Renal cortex interstitium (tissue), 11 donors: ENCODE measurements at regions not wholly inside any gene's neighbourhood (a gene's known extent, or its start where the extent isn't known, plus 50 kb on each side); places are given as distances from the start of the nearest gene placed in this dataset.

ENCODE experiments used
- DNase-seq, 11 donors: peaks; one replicate each; pipeline ENCODE4 v3.0.0-alpha.2; 2013; ENCODE audit warnings: low read depth in 9 of 11, low spot score in 4 of 11; ENCODE audit errors: extremely low read depth in 1 of 11

- DNase-seq, result no peak
Measured at GRCh38 chr3:107428051-107428858, 51.0 kb downstream of the CCDC54 start.

- DNase-seq, result peak in 9 of 11 donors; percentile 56 to 80 (median 68)
Measured at GRCh38 chr3:107429320-107430181, 52.3 kb downstream of the CCDC54 start.

- no peak for DNase-seq
Measured at GRCh38 chr3:107430214-107430995, 53.2 kb downstream of the CCDC54 start.

- DNase-seq, result peak in 3 of 11 donors; percentile 13 to 44 (median 31)
Measured at GRCh38 chr3:107430996-107431245, 53.7 kb downstream of the CCDC54 start.

DNA sequence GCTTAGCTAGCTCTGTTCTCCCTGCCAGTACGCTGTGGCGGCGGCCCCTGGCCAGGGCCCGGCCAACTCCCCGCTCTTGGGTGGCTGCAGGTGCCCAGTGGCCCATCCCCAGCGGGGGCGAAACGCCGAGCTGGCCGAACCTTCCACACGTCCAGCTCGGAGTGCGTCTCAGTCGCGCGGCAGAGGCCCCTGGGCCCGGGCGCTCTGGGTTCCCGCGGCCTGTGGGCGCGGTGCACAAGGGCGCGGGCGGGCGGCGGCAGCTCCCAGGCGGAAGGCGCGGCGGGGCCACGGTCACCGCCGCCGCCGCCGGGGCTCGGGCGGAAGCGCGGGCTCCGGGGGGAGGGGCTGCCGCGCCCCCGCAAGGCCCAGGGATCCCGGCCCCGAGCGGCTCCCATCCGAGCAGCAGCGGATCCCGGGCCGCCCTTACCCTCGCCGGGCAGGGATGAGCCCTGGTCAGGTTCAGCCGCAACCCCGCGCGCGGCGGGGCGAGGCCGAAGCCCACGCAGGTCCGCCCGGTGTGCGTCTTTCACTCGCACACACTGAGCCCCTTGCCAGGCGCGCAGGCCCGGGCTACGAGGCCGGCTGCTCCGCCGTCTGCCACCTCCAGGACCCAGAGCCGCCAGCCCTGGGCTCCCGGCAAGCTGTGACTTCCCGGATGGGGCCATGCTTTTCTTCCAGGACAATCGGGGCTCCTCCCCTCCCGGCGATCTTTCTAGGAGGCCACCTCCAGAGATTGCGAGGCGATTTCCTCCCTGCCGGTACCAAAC lies 54.2 kb downstream of the CCDC54 start:
- DNase-seq, result peak in 6 of 11 donors; percentile 34 to 61 (median 56)

- DNase-seq, result peak in 1 of 11 donors; percentile 22
Measured at GRCh38 chr3:107432013-107432515, 54.8 kb downstream of the CCDC54 start.

- peak in 1 of 11 donors; percentile 3 for DNase-seq
Measured at GRCh38 chr3:107432646-107433045, 55.4 kb downstream of the CCDC54 start.

DNA sequence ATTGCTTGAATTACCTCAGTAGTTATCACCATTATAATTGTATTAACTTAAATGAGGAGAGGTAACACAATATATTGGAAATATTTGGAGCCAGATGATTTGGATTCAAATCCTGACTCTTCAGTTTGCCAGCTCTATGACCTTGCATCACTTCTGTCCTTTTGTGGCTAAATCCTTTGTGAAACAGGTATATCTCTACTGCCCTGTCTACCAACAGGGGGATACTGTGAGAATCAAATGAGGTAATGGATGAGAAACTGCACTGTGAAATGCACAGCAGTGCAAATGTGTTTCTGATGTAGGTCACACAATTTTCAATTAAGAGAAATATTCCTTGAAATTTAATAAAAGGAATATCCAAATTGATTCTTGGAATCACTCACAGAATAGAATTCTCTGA lies 58.8 kb downstream of the CCDC54 start:
- no peak for DNase-seq

GRCh38 chr3:107438671-107439070 lies 61.4 kb downstream of the CCDC54 start:
- DNase-seq, result no peak

DNA sequence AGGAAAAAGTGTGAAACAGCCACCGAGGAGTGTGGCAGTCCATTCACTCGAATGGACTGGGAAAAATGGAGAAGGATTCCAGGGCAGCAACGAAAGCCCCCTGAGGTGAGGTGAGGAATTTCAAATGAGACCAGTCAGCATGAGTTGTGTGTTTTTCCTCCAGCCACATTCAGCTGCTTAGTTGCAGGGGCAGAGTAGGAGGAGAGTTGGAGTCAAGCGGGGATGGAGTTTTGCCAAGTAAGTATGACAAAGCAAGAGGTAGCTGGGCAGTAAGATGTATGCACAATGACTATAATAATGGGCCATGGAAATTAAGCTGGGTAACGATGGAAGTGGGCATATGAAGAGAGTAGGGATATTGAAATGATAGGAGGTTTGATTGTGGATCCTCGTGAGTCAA lies 64.4 kb downstream of the CCDC54 start:
- no peak for DNase-seq

GRCh38 chr3:107443461-107443860 lies 66.2 kb downstream of the CCDC54 start:
- DNase-seq, result no peak

GRCh38 chr3:107446706-107447105 lies 69.5 kb downstream of the CCDC54 start:
- DNase-seq, result no peak

DNA sequence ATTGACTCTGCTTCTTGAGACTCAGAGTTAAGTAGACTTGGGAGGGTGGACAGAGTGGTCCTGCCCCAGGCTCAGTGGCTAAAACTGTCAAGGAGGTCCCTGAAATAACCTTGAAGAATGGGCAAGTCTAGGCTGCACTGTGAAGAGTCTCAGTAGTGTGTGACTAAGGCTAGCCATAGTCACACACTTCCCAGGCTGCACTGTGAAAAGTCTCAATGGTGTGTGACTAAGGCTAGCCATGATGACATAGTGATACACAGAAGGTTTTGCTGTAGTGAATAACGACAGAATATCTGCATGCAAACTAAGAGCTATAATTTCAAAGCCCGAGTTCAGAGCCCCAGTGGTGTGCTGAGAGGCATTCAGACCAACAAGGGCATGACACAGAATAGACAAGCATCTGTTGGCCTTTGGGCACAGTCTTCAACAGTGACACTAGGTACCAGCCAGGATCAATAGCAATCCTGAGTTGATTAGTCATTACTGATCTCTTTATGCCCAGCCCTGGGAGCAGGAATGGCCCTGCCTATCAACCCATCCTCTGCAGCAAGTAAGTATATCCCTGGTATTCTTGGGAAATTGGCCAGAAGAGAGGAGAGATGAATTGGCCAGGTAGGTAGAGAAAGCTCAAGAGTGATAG lies 72.4 kb upstream of the BBX start:
- no peak for DNase-seq

DNA sequence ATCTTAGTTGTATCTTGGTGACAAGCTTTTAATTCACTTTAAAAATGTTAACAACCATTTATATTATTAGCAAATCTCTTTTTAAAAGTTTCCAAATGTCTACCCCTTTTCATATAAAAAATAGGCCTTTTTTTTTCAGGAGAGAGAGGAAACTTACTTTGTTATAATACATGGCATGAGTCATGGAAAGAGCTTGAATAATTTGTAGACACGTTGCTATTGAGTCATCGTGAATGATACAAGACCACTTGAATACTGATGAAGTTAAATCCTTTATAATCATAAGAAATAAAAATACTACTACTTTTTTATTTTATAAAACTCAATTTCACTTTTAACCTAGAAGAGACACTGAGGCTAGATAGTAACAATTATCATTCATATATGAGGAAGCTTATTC lies 70.3 kb upstream of the BBX start:
- no peak for DNase-seq

DNA sequence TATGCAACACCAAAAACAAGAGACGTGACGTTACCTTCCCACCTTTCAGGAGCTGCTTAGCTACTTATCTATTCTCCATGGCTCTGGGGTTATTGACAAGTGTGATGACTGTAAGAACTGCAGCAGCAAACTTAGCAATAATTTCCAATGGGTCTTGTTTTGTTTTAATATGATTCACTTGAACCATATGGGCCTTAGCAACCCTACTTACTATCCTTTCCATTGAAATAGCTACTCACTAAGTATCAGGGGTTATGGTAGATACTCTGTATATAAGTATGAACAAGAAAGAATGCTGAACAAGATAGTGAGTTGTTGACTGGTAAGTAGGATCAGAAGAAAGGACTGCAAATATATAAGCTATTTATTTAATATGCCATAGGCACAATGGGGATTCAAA lies 69.3 kb upstream of the BBX start:
- DNase-seq, result no peak

GRCh38 chr3:107455621-107456020 lies 67.1 kb upstream of the BBX start:
- no peak for DNase-seq

GRCh38 chr3:107456501-107456900 lies 66.3 kb upstream of the BBX start:
- no peak for DNase-seq

DNA sequence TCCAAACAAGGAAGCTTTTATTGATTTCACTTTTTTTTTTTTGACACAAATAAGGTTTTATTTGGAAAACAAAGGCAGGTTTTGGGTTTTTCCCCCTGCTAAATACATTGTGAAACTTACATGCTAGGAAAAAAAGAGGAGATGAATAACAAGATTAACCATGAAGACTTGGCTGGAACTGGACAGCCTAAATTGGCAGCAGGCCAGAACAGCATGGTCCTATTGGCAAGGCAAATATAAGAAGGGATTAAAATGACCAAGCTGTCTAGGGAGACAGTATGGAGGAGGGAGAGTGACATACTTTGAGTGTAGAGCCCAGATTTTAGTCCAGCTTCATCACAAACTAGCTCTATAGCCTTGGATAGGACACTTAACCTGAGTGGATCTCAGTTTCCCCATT lies 63.9 kb upstream of the BBX start:
- DNase-seq, result no peak
